Erythroblast (primary cell): ENCODE measurements at regions not wholly inside any gene's neighbourhood (a gene's known extent, or its start where the extent isn't known, plus 50 kb on each side); places are given as distances from the start of the nearest gene placed in this dataset.

Experiments used
- GATA1 ChIP-seq: IDR thresholded peaks from 2 replicates; pipeline ENCODE4 v1.6.1; 2011; ENCODE audit warnings: low read depth, mild to moderate bottlenecking, control low read depth, low read length, moderate library complexity
- POLR2A ChIP-seq: IDR thresholded peaks from 2 replicates; pipeline ENCODE4 v1.6.1; 2011; ENCODE audit warnings: mild to moderate bottlenecking, low read length

DNA sequence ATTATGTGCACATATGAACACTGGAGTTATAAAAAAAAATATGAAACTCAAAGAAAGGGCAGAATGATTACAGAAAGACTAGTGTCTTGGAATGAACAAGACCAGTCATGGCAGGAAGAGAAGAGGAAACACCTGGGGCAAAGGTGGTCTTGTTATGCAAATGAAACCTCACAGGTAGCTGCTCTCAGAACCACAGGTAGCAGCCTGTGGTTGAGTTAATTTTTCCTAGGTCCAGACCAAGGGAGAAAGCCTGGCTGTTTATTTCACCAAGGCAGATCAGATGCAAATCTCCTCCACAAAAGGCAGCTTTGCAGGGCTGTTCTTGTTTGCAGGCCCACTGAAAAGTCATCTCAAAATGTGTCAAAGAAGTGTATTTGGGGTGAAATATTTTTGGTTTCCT is 785.8 kb downstream of the RNF144A start:
- no peak for TF ChIP-seq POLR2A
- no peak for TF ChIP-seq GATA1
